Naive B cell (primary cell): ENCODE measurements at regions not wholly inside any gene's neighbourhood (a gene's known extent, or its start where the extent isn't known, plus 50 kb on each side); places are given as distances from the start of the nearest gene placed in this dataset.
"Not testable (repeated sequence)": the region's sequence is repeated elsewhere in the genome, so short reads cannot be mapped to it uniquely, and the experiment has no call there.

Experiments
- ATAC-seq, 2 donors: fragments of 150-1000 bp; cut with Tn5 transposase; 2 replicates each; pipeline ENCODE4 v1.10.0; 2021; ENCODE audit warnings: low read depth in 2 of 2, mild to moderate bottlenecking in 2 of 2, moderate library complexity in 2 of 2
- DNase-seq: peaks from one replicate; pipeline ENCODE4 v3.0.0; 2022
- H3K27ac Mint-ChIP-seq, 6 donors: one replicate each; pipeline ENCODE4 v1.8.0; 2020 to 2022; ENCODE audit warnings: mild to moderate bottlenecking in 6 of 6, mixed read lengths in 6 of 6, moderate library complexity in 5 of 6, inconsistent platforms in 2 of 6
- H3K27me3 Mint-ChIP-seq, 3 donors: one replicate each; pipeline ENCODE4 v1.8.0; 2021 to 2022; ENCODE audit warnings: mixed read lengths in 3 of 3, mild to moderate bottlenecking in 1 of 3
- H3K36me3 Mint-ChIP-seq, 2 donors: one replicate each; pipeline ENCODE4 v1.8.0; 2020 to 2022; ENCODE audit warnings: mixed read lengths in 2 of 2, inconsistent platforms in 1 of 2, mild to moderate bottlenecking in 1 of 2
- H3K4me1 Mint-ChIP-seq, 3 donors: one replicate each; pipeline ENCODE4 v1.8.0; 2020 to 2022; ENCODE audit warnings: mixed read lengths in 3 of 3, inconsistent platforms in 1 of 3, mild to moderate bottlenecking in 1 of 3, moderate library complexity in 1 of 3
- H3K4me3 Mint-ChIP-seq, 8 donors: one replicate each; pipeline ENCODE4 v1.8.0; 2020 to 2022; ENCODE audit warnings: mild to moderate bottlenecking in 8 of 8, mixed read lengths in 8 of 8, moderate library complexity in 8 of 8, inconsistent platforms in 2 of 8
- H3K9me3 Mint-ChIP-seq, 7 donors: one replicate each; pipeline ENCODE4 v1.8.0; 2020 to 2022; ENCODE audit warnings: mixed read lengths in 7 of 7, mild to moderate bottlenecking in 5 of 7, inconsistent platforms in 2 of 7, moderate library complexity in 1 of 7

- Mint-ChIP-seq H3K4me1 (no peaks in the 10 kb centered on the region), H3K9me3 (peaks cover 0 to 2% (median 0%) of the 10 kb centered on the region in 7 donors), H3K4me3 (no peak overlapping the region), H3K36me3 (no peaks in the 10 kb centered on the region), H3K27ac (no peak overlapping the region), H3K27me3 (peaks cover 5 to 16% (median 11%) of the 10 kb centered on the region in 3 donors)
- DNase-seq (no peak), ATAC-seq (no peak)
Observed at GRCh38 chr20:22529150-22530019, 55.0 kb downstream of the FOXA2 start.

- Mint-ChIP-seq H3K27ac (peak overlapping the region in 1 of 6 donors; percentile 83), H3K4me1 (no peaks in the 10 kb centered on the region), H3K4me3 (no peak overlapping the region), H3K27me3 (peaks cover 13 to 23% (median 21%) of the 10 kb centered on the region in 3 donors), H3K9me3 (peaks cover 0 to 2% (median 0%) of the 10 kb centered on the region in 7 donors), H3K36me3 (no peaks in the 10 kb centered on the region)
- no peak for DNase-seq
- no peak for ATAC-seq
Observed at GRCh38 chr20:22526512-22527012, 57.8 kb downstream of the FOXA2 start.

GRCh38 chr20:22525821-22526220 lies 58.6 kb downstream of the FOXA2 start:
- DNase-seq (no peak), ATAC-seq (no peak)
- no peaks in the 10 kb centered on the region for H3K36me3 Mint-ChIP-seq
- no peaks in the 10 kb centered on the region for H3K4me1 Mint-ChIP-seq
- no peak overlapping the region for H3K27ac Mint-ChIP-seq
- no peak overlapping the region for H3K4me3 Mint-ChIP-seq
- H3K9me3 Mint-ChIP-seq = no peaks in the 10 kb centered on the region
- H3K27me3 Mint-ChIP-seq = peaks cover 13 to 16% (median 15%) of the 10 kb centered on the region in 3 donors

GRCh38 chr20:22525069-22525820 lies 59.1 kb downstream of the FOXA2 start:
- DNase-seq = no peak
- Mint-ChIP-seq H3K4me3 (no peak overlapping the region), H3K27me3 (peaks cover 13 to 16% (median 13%) of the 10 kb centered on the region in 3 donors), H3K27ac (no peak overlapping the region), H3K9me3 (peaks cover 0 to 3% (median 0%) of the 10 kb centered on the region in 7 donors), H3K36me3 (no peaks in the 10 kb centered on the region), H3K4me1 (no peaks in the 10 kb centered on the region)
- no peak for ATAC-seq

GRCh38 chr20:22524393-22525015 lies 59.9 kb downstream of the FOXA2 start:
- H3K4me3 Mint-ChIP-seq = no peak overlapping the region
- peaks cover 8 to 23% (median 20%) of the 10 kb centered on the region in 3 donors for H3K27me3 Mint-ChIP-seq

GRCh38 chr20:22523499-22524392 lies 60.6 kb downstream of the FOXA2 start:
- H3K9me3 Mint-ChIP-seq = peaks cover 0 to 4% (median 0%) of the 10 kb centered on the region in 7 donors
- H3K4me3 Mint-ChIP-seq = no peak overlapping the region
- no peaks in the 10 kb centered on the region for H3K4me1 Mint-ChIP-seq
- H3K27ac Mint-ChIP-seq = no peak overlapping the region
- no peaks in the 10 kb centered on the region for H3K36me3 Mint-ChIP-seq
- ATAC-seq (no peak), DNase-seq (no peak)
- peaks cover 13 to 29% (median 24%) of the 10 kb centered on the region in 3 donors for H3K27me3 Mint-ChIP-seq

More at GRCh38 chr20:22524393-22525015, 59.9 kb downstream of the FOXA2 start:
- ATAC-seq (no peak), DNase-seq (no peak)
- no peaks in the 10 kb centered on the region for H3K4me1 Mint-ChIP-seq
- peaks cover 0 to 4% (median 0%) of the 10 kb centered on the region in 7 donors for H3K9me3 Mint-ChIP-seq
- H3K36me3 Mint-ChIP-seq = no peaks in the 10 kb centered on the region
- no peak overlapping the region for H3K27ac Mint-ChIP-seq

- Mint-ChIP-seq H3K9me3 (peaks cover 0 to 4% (median 0%) of the 10 kb centered on the region in 7 donors), H3K36me3 (no peaks in the 10 kb centered on the region), H3K4me3 (no peak overlapping the region), H3K4me1 (no peaks in the 10 kb centered on the region), H3K27ac (no peak overlapping the region), H3K27me3 (peaks cover 13 to 34% (median 24%) of the 10 kb centered on the region in 3 donors)
- no peak for DNase-seq
- ATAC-seq = no peak
Observed at GRCh38 chr20:22523128-22523498, 61.3 kb downstream of the FOXA2 start.

GRCh38 chr20:22522701-22523100 lies 61.7 kb downstream of the FOXA2 start:
- H3K27me3 Mint-ChIP-seq = peaks cover 13 to 34% (median 24%) of the 10 kb centered on the region in 3 donors
- H3K4me1 Mint-ChIP-seq = no peaks in the 10 kb centered on the region
- no peak overlapping the region for H3K4me3 Mint-ChIP-seq
- DNase-seq (no peak), ATAC-seq (no peak)
- peaks cover 0 to 4% (median 0%) of the 10 kb centered on the region in 7 donors for H3K9me3 Mint-ChIP-seq
- no peaks in the 10 kb centered on the region for H3K36me3 Mint-ChIP-seq
- H3K27ac Mint-ChIP-seq = no peak overlapping the region

GRCh38 chr20:22521940-22522339 lies 62.4 kb downstream of the FOXA2 start:
- H3K4me3 Mint-ChIP-seq, DNase-seq, H3K36me3 Mint-ChIP-seq, H3K9me3 Mint-ChIP-seq, H3K27ac Mint-ChIP-seq, ATAC-seq, H3K4me1 Mint-ChIP-seq: not testable (repeated sequence)
- peaks cover 13 to 34% (median 24%) of the 10 kb centered on the region in 3 donors for H3K27me3 Mint-ChIP-seq

GRCh38 chr20:22520381-22520780 lies 64.0 kb downstream of the FOXA2 start:
- Mint-ChIP-seq H3K4me1 (no peaks in the 10 kb centered on the region), H3K4me3 (no peak overlapping the region), H3K27me3 (peaks cover 17 to 34% (median 24%) of the 10 kb centered on the region in 3 donors), H3K36me3 (no peaks in the 10 kb centered on the region), H3K9me3 (peaks cover 0 to 4% (median 0%) of the 10 kb centered on the region in 7 donors), H3K27ac (no peak overlapping the region)
- ATAC-seq (no peak), DNase-seq (no peak)

GRCh38 chr20:22515264-22515663 lies 69.1 kb downstream of the FOXA2 start:
- Mint-ChIP-seq H3K27me3 (peaks cover 17 to 25% (median 20%) of the 10 kb centered on the region in 3 donors), H3K27ac (no peak overlapping the region), H3K9me3 (peaks cover 0 to 4% (median 0%) of the 10 kb centered on the region in 7 donors), H3K4me3 (no peak overlapping the region), H3K36me3 (no peaks in the 10 kb centered on the region), H3K4me1 (no peaks in the 10 kb centered on the region)
- DNase-seq (no peak), ATAC-seq (no peak)

GRCh38 chr20:22513574-22513973 lies 70.8 kb downstream of the FOXA2 start:
- H3K27me3 Mint-ChIP-seq = peaks cover 8 to 20% (median 13%) of the 10 kb centered on the region in 3 donors
- H3K4me1 Mint-ChIP-seq = no peaks in the 10 kb centered on the region
- peaks cover 0 to 4% (median 0%) of the 10 kb centered on the region in 7 donors for H3K9me3 Mint-ChIP-seq
- no peak overlapping the region for H3K27ac Mint-ChIP-seq
- ATAC-seq (no peak), DNase-seq (no peak)
- H3K4me3 Mint-ChIP-seq = no peak overlapping the region
- no peaks in the 10 kb centered on the region for H3K36me3 Mint-ChIP-seq
